HG03064 (cell line): ENCODE measurements at regions not wholly inside any gene's neighbourhood (a gene's known extent, or its start where the extent isn't known, plus 50 kb on each side); places are given as distances from the start of the nearest gene placed in this dataset.

Source experiments
- ATAC-seq: cut with Tn5 transposase; IDR thresholded peaks from one replicate; pipeline ENCODE4 v1.9.1; 2021; ENCODE audit warnings: low read depth; ENCODE audit not compliant: unreplicated experiment

GRCh38 chr5:124161266-124161665, 585.2 kb downstream of the ZNF608 start:
- no peak for ATAC-seq

GRCh38 chr5:124160265-124160664, 586.2 kb downstream of the ZNF608 start:
- ATAC-seq = no peak

- ATAC-seq = no peak
Measured at GRCh38 chr5:124157320-124157719, 589.1 kb downstream of the ZNF608 start.

GRCh38 chr5:124156415-124156996, 589.9 kb downstream of the ZNF608 start:
- ATAC-seq = no peak

GRCh38 chr5:124154714-124155113, 591.7 kb downstream of the ZNF608 start:
- ATAC-seq = no peak

- ATAC-seq = no peak
Measured at GRCh38 chr5:124153588-124153987, 592.9 kb downstream of the ZNF608 start.

- ATAC-seq = no peak
Measured at GRCh38 chr5:124148574-124148973, 597.9 kb downstream of the ZNF608 start.

GRCh38 chr5:124140060-124140459, 606.4 kb downstream of the ZNF608 start:
- ATAC-seq = no peak

- no peak for ATAC-seq
Measured at GRCh38 chr5:124139477-124139876, 607.0 kb downstream of the ZNF608 start.

- ATAC-seq = no peak
Measured at GRCh38 chr5:124136609-124137008, 609.8 kb downstream of the ZNF608 start.

- ATAC-seq = no peak
Measured at GRCh38 chr5:124134941-124135340, 611.5 kb downstream of the ZNF608 start.

- ATAC-seq = no peak
Measured at GRCh38 chr5:124133406-124133805, 613.0 kb downstream of the ZNF608 start.

GRCh38 chr5:124132843-124133242, 613.6 kb downstream of the ZNF608 start:
- no peak for ATAC-seq

GRCh38 chr5:124131466-124131865, 615.0 kb downstream of the ZNF608 start:
- ATAC-seq = no peak

- no peak for ATAC-seq
Measured at GRCh38 chr5:124130816-124131215, 615.6 kb downstream of the ZNF608 start.

GRCh38 chr5:124128867-124129266, 616.9 kb downstream of the CSNK1G3 start:
- ATAC-seq = no peak

- no peak for ATAC-seq
Measured at GRCh38 chr5:124126504-124127217, 614.7 kb downstream of the CSNK1G3 start.

- ATAC-seq = no peak
Measured at GRCh38 chr5:124124711-124125229, 612.8 kb downstream of the CSNK1G3 start.

- ATAC-seq = no peak
Measured at GRCh38 chr5:124121198-124121597, 609.2 kb downstream of the CSNK1G3 start.

GRCh38 chr5:124114911-124115310, 602.9 kb downstream of the CSNK1G3 start:
- ATAC-seq = no peak

GRCh38 chr5:124111886-124112285, 599.9 kb downstream of the CSNK1G3 start:
- ATAC-seq = no peak

- ATAC-seq = no peak
Measured at GRCh38 chr5:124110942-124111341, 599.0 kb downstream of the CSNK1G3 start.
